ENCODE measurements at regions not wholly inside any gene's neighbourhood (a gene's known extent, or its start where the extent isn't known, plus 50 kb on each side); places are given as distances from the start of the nearest gene placed in this dataset.

GRCh38 chr1:207971331-207972219 is 60.6 kb upstream of the CD34 start:
- TF ChIP-seq CTCF (IDR thresholded peaks at IDR 0.05) (no peak), POLR2A (IDR thresholded peaks at IDR 0.05) (no peak)

All from body of pancreas (tissue), 4 donors.